OCI-LY7 (cell line): ENCODE measurements at regions not wholly inside any gene's neighbourhood (a gene's known extent, or its start where the extent isn't known, plus 50 kb on each side); places are given as distances from the start of the nearest gene placed in this dataset.

Experiments used
- BruUV-seq: library from RNA; stranded (reverse); fragments of 400-500 nt; replicated peaks from 2 replicates; lab custom pipeline; 2021; lab: Mats Ljungman, UMichigan
- CTCF ChIA-PET: fragments of 300-600 bp; sonication (Branson Sonifier 250); formaldehyde crosslinking; loops from one replicate; lab custom pipeline; 2022; ENCODE audit warnings: antibody characterized with exemption; ENCODE audit not compliant: unreplicated experiment; lab: Charles Lee
- POLR2A ChIA-PET: fragments of 300-600 bp; sonication (Branson Sonifier 250); formaldehyde crosslinking; loops from one replicate; lab custom pipeline; 2022; ENCODE audit warnings: antibody characterized with exemption; lab: Charles Lee
- DNase-seq: peaks from one replicate; pipeline ENCODE4 v3.0.0-alpha.2; 2015; ENCODE audit warnings: low spot score
- H2AFZ ChIP-seq: fragments of 200-600 bp; sonication (generic), shearing (Covaris generic); 2 replicates; pipeline ENCODE4 v1.6.1; 2014; ENCODE audit warnings: mild to moderate bottlenecking, antibody characterized with exemption, low read length, moderate library complexity
- H3K27ac ChIP-seq: fragments of 200-600 bp; sonication (generic); 2 replicates; pipeline ENCODE4 v1.5.1; 2014; ENCODE audit warnings: mixed run types, low read depth, mild to moderate bottlenecking, moderate library complexity, low read length, inconsistent platforms; ENCODE audit not compliant: poor library complexity, severe bottlenecking
- H3K36me3 ChIP-seq: fragments of 200-600 bp; sonication (generic); 2 replicates; pipeline ENCODE4 v1.6.1; 2014; ENCODE audit warnings: mild to moderate bottlenecking, antibody characterized with exemption, low read length, moderate library complexity, mixed read lengths; ENCODE audit not compliant: insufficient read depth
- H3K4me1 ChIP-seq: fragments of 200-600 bp; sonication (generic); 2 replicates; pipeline ENCODE4 v1.5.1; 2014; ENCODE audit warnings: mild to moderate bottlenecking, low read length; ENCODE audit not compliant: insufficient read depth, poor library complexity, severe bottlenecking
- H3K4me2 ChIP-seq: fragments of 200-600 bp; sonication (generic); 2 replicates; pipeline ENCODE4 v1.6.1; 2014; ENCODE audit warnings: mild to moderate bottlenecking, low read length
- H3K4me3 ChIP-seq: fragments of 200-600 bp; sonication (generic); 2 replicates; pipeline ENCODE4 v1.5.1; 2014; ENCODE audit warnings: mild to moderate bottlenecking, low read depth, low read length; ENCODE audit not compliant: poor library complexity, severe bottlenecking
- H3K79me2 ChIP-seq: fragments of 200-600 bp; sonication (generic); 2 replicates; pipeline ENCODE4 v1.6.1; 2016; ENCODE audit warnings: low read depth, mild to moderate bottlenecking, low read length, moderate library complexity, mixed read lengths; ENCODE audit not compliant: insufficient read depth
- H3K9me2 ChIP-seq: fragments of 200-600 bp; sonication (generic); 2 replicates; pipeline ENCODE4 v1.6.1; 2016; ENCODE audit warnings: mild to moderate bottlenecking, low read length, mixed read lengths; ENCODE audit not compliant: insufficient read depth
- H3K9me3 ChIP-seq: fragments of 200-600 bp; sonication (generic); 2 replicates; pipeline ENCODE4 v1.6.1; 2014; ENCODE audit warnings: mild to moderate bottlenecking, mixed run types, low read length, mixed read lengths
- H4K20me1 ChIP-seq: fragments of 200-600 bp; sonication (generic); 2 replicates; pipeline ENCODE4 v1.6.1; 2014; ENCODE audit warnings: mild to moderate bottlenecking, antibody characterized with exemption, low read length, moderate library complexity, mixed read lengths; ENCODE audit not compliant: insufficient read depth
- EZH2phosphoT487 ChIP-seq: fragments of 200-600 bp; sonication (generic); IDR thresholded peaks from 2 replicates; pipeline ENCODE4 v1.6.1; 2018; ENCODE audit warnings: low read depth, borderline replicate concordance, mild to moderate bottlenecking, mixed run types, antibody characterized with exemption, low read length, moderate library complexity, mixed read lengths
- intact Hi-C: fragments of 100-400 bp; cut with micrococcal nuclease; formaldehyde crosslinking; loops from one replicate; pipeline ENCODE4 v1.10.0; 2022; ENCODE audit not compliant: unreplicated experiment
- TF ChIP-seq, protein P1 (sequence below): fragments of 200-600 bp; sonication (generic); conservative IDR thresholded peaks from 2 replicates; pipeline ENCODE4 v1.5.1; 2014; ENCODE audit warnings: mild to moderate bottlenecking, antibody characterized with exemption, low read length, moderate library complexity, mixed read lengths

DNA sequence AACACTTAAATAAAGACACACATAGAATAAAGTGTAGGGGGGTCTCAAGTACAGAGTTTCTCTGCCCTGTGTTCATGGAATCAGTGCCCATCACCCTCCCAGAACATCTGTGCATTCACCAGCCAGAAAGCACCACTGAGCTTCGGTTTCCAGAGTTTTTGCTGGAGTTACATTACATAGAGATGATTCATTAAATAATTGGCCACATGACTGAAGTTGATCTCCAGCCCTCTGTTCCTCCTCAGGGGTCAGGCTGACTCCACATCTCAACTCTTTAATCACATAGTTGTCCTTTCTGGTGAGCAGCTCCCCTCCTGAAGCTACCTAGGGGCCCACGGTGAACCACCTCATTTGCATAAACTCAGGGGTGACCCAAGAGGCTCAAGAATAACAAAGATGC, 129.8 kb downstream of the METTL4 start:
- 0 out of 2 replicates have a peak, but pooled peaks cover 7% of the 10 kb centered on the region for H3K9me3 ChIP-seq
- POLR2A ChIA-PET = interaction anchor here (0.6 to 2.8 kb wide), 3 partner anchors 9 to 96 kb away, joined by 3 to 13 read pairs (median 3); no protein-coding TSS in a partner anchor
- BruUV-seq = no TSS peak
- no peaks in the 10 kb centered on the region for H3K79me2 ChIP-seq
- H3K4me2 ChIP-seq = no peak overlapping the region
- TF ChIP-seq, protein P1, sequence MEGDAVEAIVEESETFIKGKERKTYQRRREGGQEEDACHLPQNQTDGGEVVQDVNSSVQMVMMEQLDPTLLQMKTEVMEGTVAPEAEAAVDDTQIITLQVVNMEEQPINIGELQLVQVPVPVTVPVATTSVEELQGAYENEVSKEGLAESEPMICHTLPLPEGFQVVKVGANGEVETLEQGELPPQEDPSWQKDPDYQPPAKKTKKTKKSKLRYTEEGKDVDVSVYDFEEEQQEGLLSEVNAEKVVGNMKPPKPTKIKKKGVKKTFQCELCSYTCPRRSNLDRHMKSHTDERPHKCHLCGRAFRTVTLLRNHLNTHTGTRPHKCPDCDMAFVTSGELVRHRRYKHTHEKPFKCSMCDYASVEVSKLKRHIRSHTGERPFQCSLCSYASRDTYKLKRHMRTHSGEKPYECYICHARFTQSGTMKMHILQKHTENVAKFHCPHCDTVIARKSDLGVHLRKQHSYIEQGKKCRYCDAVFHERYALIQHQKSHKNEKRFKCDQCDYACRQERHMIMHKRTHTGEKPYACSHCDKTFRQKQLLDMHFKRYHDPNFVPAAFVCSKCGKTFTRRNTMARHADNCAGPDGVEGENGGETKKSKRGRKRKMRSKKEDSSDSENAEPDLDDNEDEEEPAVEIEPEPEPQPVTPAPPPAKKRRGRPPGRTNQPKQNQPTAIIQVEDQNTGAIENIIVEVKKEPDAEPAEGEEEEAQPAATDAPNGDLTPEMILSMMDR = no peak
- no peak for TF ChIP-seq EZH2phosphoT487
- no peaks in the 10 kb centered on the region for H3K36me3 ChIP-seq
- H3K4me1 ChIP-seq = peaks cover 20% of the 10 kb centered on the region
- H4K20me1 ChIP-seq = no peaks in the 10 kb centered on the region
- CTCF ChIA-PET = no interaction called here
- no peak overlapping the region; the same call in 1 of the 2 replicates for H2AFZ ChIP-seq
- H3K27ac ChIP-seq = no peak overlapping the region
- no peak for DNase-seq
- H3K9me2 ChIP-seq = no peaks in the 10 kb centered on the region
- no peak overlapping the region for H3K4me3 ChIP-seq
- intact Hi-C loops = no loop called here

DNA sequence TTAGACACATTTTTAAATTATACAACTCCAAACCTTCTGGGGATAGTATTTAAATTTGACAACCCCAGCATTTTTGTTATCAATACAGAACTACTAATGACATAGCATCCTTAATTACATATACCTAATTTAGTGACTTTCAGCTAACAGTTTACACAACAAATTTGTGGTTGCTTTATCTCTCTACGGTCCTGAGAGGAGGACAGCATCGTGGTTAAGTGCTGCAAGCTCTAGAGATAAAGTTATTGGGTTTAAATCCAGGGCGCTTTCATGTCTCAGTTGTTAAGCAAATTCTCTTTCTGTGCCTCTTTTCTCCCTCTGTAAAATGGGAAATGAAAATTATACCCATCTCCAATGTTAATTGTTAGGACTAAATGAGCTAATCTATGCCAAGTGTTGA, 129.3 kb downstream of the METTL4 start:
- H4K20me1 ChIP-seq = no peaks in the 10 kb centered on the region
- CTCF ChIA-PET = no interaction called here
- POLR2A ChIA-PET = interaction anchor here (0.5 to 2.8 kb wide), 4 partner anchors 9 to 95 kb away, joined by 3 to 13 read pairs (median 4); no protein-coding TSS in a partner anchor

More for the DNA sequence above, 129.3 kb downstream of the METTL4 start:
- no peaks in the 10 kb centered on the region for H3K79me2 ChIP-seq
- H3K27ac ChIP-seq = no peak overlapping the region
- no peaks in the 10 kb centered on the region for H3K9me2 ChIP-seq
- TF ChIP-seq, protein P1 = no peak
- TF ChIP-seq EZH2phosphoT487 = no peak
- H2AFZ ChIP-seq = peak overlapping the region; percentile 55; the same call in 1 of the 2 replicates
- no peak for DNase-seq
- H3K36me3 ChIP-seq = no peaks in the 10 kb centered on the region
- H3K9me3 ChIP-seq = 0 out of 2 replicates have a peak, but pooled peaks cover 7% of the 10 kb centered on the region
- intact Hi-C loops = no loop called here
- H3K4me1 ChIP-seq = peaks cover 20% of the 10 kb centered on the region
- H3K4me2 ChIP-seq = no peak overlapping the region
- H3K4me3 ChIP-seq = no peak overlapping the region
- no TSS peak for BruUV-seq
